Left lung (tissue), 4 donors: ENCODE measurements at regions not wholly inside any gene's neighbourhood (a gene's known extent, or its start where the extent isn't known, plus 50 kb on each side); places are given as distances from the start of the nearest gene placed in this dataset.

Experiments
- ATAC-seq: fragments of 200-7000 bp; cut with Tn5 transposase; one replicate; pipeline ENCODE4 v1.9.1; 2020; ENCODE audit warnings: moderate library complexity
- DNase-seq, 4 donors: peaks; one replicate each; pipeline ENCODE4 v3.0.0-alpha.2; 2013 to 2020
- H3K27ac ChIP-seq, 2 donors: fragments of 200-600 bp; sonication (generic) in 1 of 2; one replicate each; pipeline versions ENCODE4 v1.5.0 to v1.8.0; 2020 to 2021
- H3K27me3 ChIP-seq, 2 donors: fragments of 200-600 bp; sonication (generic) in 1 of 2; one replicate each; pipeline versions ENCODE4 v1.5.0 to v1.8.0; 2020 to 2021
- H3K36me3 ChIP-seq, 2 donors: fragments of 200-600 bp; sonication (generic) in 1 of 2; one replicate each; pipeline versions ENCODE4 v1.5.0 to v1.8.0; 2020 to 2021
- H3K4me1 ChIP-seq, 2 donors: fragments of 200-600 bp; one replicate each; pipeline ENCODE4 v1.8.0; 2021
- H3K4me3 ChIP-seq, 2 donors: fragments of 200-600 bp; sonication (generic) in 1 of 2; one replicate each; pipeline versions ENCODE4 v1.5.0 to v1.8.0; 2020 to 2021; ENCODE audit warnings: mild to moderate bottlenecking in 1 of 2
- H3K9me3 ChIP-seq, 2 donors: fragments of 200-600 bp; sonication (generic) in 1 of 2; one replicate each; pipeline versions ENCODE4 v1.5.0 to v1.8.0; 2020 to 2021
- intact Hi-C, 2 donors: fragments of 100-400 bp; cut with DNase I; formaldehyde crosslinking; loops; one replicate each; pipeline versions ENCODE4 v1.11.2 to v1.14.2; 2022
- TF ChIP-seq, protein P1 (sequence below), 2 donors: fragments of 200-600 bp; sonication (generic) in 1 of 2; IDR thresholded peaks; one replicate each; pipeline versions ENCODE4 v1.5.0 to v1.8.0; 2021; ENCODE audit warnings: antibody characterized with exemption in 2 of 2
- donor health status: DM: no; HTN: yes; CAD: no.
- donor health status: DM: no; HTN: no; CAD: no.

DNA sequence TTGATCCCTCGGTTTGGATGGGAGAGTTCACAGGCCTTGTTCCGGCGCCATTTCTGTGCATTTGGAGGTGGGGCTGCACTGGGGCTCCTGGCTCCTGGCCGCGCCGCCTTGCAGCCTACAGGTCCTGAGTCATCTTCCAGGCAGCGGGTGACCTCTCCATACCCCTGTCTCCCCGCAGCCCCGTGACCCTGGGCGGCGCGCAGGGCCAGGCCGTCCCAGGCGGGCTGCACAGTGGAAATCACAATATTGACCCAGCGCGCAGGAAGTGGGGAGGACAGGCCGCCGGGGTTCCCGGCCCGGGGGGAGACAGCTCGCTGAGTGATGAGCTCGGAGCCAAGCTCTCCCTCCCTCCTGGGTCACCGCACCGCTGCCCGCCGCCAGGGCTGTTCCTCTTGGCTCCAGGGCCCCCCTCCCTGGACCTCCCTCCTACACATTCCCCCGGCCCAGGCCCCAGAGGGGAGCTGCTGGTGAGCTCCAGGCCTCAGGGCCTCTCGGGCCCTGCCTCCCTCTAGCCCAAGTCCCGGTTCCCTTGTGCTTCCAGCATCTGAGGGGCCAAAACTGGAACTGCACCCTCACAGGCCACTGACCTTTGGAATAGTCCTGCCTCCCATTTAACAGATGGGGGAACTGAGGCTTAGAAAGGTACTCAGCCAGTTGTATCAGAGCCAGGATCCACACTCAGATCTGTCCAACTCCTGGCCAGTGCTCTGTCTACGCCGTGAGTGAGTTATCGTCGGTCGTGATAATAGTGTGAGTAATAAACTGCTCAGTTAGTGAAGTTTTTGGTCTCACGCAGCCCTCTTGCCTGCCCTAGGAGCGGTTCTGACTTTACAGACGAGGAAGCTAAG lies 142.9 kb upstream of the WNT4 start:
- intact Hi-C loops = loop anchor here in 1 of 2 donors (10.0 kb wide), 1 partner anchor 151 kb away; no protein-coding TSS in a partner anchor
- no peak for DNase-seq
- Histone ChIP-seq H3K27ac (no peak overlapping the region), H3K4me3 (no peak overlapping the region), H3K9me3 (no peaks in the 10 kb centered on the region), H3K36me3 (no peaks in the 10 kb centered on the region), H3K27me3 (peaks cover 0 to 12% of the 10 kb centered on the region in 2 donors), H3K4me1 (no peaks in the 10 kb centered on the region)
- TF ChIP-seq, protein P1, sequence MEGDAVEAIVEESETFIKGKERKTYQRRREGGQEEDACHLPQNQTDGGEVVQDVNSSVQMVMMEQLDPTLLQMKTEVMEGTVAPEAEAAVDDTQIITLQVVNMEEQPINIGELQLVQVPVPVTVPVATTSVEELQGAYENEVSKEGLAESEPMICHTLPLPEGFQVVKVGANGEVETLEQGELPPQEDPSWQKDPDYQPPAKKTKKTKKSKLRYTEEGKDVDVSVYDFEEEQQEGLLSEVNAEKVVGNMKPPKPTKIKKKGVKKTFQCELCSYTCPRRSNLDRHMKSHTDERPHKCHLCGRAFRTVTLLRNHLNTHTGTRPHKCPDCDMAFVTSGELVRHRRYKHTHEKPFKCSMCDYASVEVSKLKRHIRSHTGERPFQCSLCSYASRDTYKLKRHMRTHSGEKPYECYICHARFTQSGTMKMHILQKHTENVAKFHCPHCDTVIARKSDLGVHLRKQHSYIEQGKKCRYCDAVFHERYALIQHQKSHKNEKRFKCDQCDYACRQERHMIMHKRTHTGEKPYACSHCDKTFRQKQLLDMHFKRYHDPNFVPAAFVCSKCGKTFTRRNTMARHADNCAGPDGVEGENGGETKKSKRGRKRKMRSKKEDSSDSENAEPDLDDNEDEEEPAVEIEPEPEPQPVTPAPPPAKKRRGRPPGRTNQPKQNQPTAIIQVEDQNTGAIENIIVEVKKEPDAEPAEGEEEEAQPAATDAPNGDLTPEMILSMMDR (IDR thresholded peaks at IDR 0.05) = no peak
- peak; percentile 20 for ATAC-seq

DNA sequence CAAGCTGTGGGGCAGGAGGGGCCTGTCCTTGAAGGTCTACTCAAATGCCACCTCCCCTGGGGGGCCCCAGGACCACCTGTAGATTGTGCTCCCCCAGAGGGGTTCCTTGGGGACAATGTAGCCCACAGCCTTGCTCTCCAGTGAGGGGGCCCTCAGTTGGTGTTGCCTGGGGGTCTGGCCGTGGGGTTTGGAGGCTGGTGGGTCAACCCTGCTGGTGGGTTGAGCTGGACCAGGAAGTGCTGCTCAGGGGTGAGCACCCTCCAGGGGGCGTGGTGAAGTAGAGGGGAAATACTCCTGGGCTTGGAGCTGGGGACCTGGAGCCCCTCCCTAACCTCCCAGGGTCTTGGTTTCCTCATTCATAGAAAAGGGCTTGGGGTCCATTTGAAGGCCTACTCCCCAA lies 143.6 kb upstream of the WNT4 start:
- Histone ChIP-seq H3K27me3 (peaks cover 0 to 16% of the 10 kb centered on the region in 2 donors), H3K36me3 (no peaks in the 10 kb centered on the region), H3K4me3 (no peak overlapping the region), H3K27ac (no peak overlapping the region), H3K4me1 (no peaks in the 10 kb centered on the region), H3K9me3 (no peaks in the 10 kb centered on the region)
- intact Hi-C loops = loop anchor here in 1 of 2 donors (10.0 kb wide), 1 partner anchor 152 kb away; no protein-coding TSS in a partner anchor
- TF ChIP-seq, protein P1 (IDR thresholded peaks at IDR 0.05) = no peak
- ATAC-seq (no peak), DNase-seq (no peak)

DNA sequence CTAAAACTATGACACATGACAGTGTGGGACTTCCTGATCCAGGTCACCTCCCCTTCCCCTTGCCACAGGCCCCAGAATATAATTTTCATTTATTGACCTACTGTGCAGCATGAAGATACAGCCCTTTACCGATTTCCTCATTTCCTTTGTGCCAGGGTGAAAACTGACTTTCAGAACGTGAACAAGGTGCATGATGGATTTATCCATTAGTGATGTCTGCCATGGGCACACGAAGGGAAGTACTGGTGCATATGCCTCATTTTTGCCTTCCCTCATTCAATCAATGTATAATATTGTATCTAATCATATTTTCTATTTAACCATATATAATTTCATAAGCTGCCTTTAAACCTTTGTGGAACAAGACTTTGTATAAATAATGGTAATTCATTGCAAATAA lies 144.4 kb upstream of the WNT4 start:
- Histone ChIP-seq H3K27me3 (peaks cover 0 to 17% of the 10 kb centered on the region in 2 donors), H3K27ac (no peak overlapping the region), H3K36me3 (no peaks in the 10 kb centered on the region), H3K9me3 (no peaks in the 10 kb centered on the region), H3K4me1 (no peaks in the 10 kb centered on the region), H3K4me3 (no peak overlapping the region)
- no peak for ATAC-seq
- intact Hi-C loops = loop anchor here in 1 of 2 donors (10.0 kb wide), 1 partner anchor 152 kb away; no protein-coding TSS in a partner anchor
- no peak for DNase-seq
- TF ChIP-seq, protein P1 (IDR thresholded peaks at IDR 0.05) = no peak

DNA sequence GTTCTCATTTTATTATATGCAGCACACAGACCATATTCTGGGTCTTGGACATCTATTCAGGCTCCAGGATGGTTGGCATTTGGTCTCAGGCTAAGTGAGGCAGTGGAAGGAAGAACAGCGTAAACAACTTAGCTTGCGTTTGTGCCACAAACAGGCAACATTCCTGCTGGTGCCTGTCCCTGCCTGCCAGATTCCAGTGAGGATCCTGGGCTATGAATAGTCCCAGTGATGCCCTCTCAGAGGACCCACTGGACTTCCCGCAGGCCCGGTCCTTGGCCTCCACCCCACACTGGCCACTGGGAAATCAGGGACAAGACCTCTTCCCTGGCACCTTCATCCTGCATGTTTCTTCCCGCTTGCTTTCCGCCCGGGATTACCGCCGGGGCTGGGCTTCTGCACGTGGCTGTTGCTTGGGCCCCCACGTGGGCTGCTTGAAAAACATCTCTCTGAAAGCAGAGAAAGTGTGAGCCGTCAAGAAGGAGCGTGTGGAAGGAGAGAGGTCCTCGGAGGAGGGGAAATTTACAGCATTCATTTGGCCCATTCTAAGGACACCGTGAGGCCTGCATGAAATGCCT lies 145.1 kb upstream of the WNT4 start:
- intact Hi-C loops = loop anchor here in 1 of 2 donors (10.0 kb wide), 1 partner anchor 153 kb away; no protein-coding TSS in a partner anchor
- peaks cover 0 to 11% of the 10 kb centered on the region in 2 donors for H3K27me3 ChIP-seq
- no peak overlapping the region for H3K27ac ChIP-seq
- H3K9me3 ChIP-seq = no peaks in the 10 kb centered on the region
- no peaks in the 10 kb centered on the region for H3K4me1 ChIP-seq
- no peaks in the 10 kb centered on the region for H3K36me3 ChIP-seq
- DNase-seq = no peak
- ATAC-seq = no peak
- TF ChIP-seq, protein P1 (IDR thresholded peaks at IDR 0.05) = no peak
- no peak overlapping the region for H3K4me3 ChIP-seq

DNA sequence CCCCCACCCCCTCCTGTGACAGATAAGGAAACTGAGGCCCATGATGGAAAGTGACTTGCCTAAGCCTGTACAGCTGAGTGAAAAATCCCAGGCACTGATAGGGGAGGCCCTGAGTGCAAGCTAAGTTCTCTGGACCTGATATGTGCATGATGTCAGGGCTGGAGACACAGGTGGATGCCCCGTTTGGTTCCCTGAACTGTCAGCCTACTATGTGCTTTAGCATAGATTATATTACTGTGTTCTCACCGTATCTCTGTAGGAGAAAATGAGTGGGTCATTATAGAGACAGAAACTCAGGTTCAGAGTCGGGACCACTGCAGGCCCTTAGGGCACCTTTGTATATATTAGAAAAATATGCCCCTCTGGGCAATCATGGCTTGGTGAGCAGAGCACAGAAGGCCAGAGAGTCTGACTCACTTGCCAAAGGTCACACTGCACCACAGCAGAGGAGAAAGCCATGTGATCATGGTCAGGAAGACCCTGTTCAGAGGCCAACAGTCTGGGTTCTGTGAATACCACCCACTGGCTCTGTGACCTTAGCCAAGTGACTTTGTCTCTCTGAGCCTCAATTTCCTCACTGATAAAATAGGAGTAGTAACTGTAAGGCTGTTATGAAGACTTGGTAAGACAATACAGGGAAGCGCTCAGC lies 145.8 kb upstream of the WNT4 start:
- Histone ChIP-seq H3K4me3 (no peak overlapping the region), H3K4me1 (no peaks in the 10 kb centered on the region), H3K36me3 (no peaks in the 10 kb centered on the region), H3K27me3 (peaks cover 0 to 5% of the 10 kb centered on the region in 2 donors), H3K27ac (no peak overlapping the region), H3K9me3 (no peaks in the 10 kb centered on the region)
- ATAC-seq (no peak), DNase-seq (no peak)
- TF ChIP-seq, protein P1 (IDR thresholded peaks at IDR 0.05) = no peak
- intact Hi-C loops = loop anchor here in 1 of 2 donors (10.0 kb wide), 1 partner anchor 154 kb away; no protein-coding TSS in a partner anchor
